GM18867 (cell line): ENCODE measurements at regions not wholly inside any gene's neighbourhood (a gene's known extent, or its start where the extent isn't known, plus 50 kb on each side); places are given as distances from the start of the nearest gene placed in this dataset.
"Not testable (repeated sequence)": the region's sequence is repeated elsewhere in the genome, so short reads cannot be mapped to it uniquely, and the experiment has no call there.

Experiments used
- ATAC-seq: cut with Tn5 transposase; IDR thresholded peaks from one replicate; pipeline ENCODE4 v1.9.1; 2021; ENCODE audit warnings: mild to moderate bottlenecking, moderate library complexity; ENCODE audit not compliant: unreplicated experiment

DNA sequence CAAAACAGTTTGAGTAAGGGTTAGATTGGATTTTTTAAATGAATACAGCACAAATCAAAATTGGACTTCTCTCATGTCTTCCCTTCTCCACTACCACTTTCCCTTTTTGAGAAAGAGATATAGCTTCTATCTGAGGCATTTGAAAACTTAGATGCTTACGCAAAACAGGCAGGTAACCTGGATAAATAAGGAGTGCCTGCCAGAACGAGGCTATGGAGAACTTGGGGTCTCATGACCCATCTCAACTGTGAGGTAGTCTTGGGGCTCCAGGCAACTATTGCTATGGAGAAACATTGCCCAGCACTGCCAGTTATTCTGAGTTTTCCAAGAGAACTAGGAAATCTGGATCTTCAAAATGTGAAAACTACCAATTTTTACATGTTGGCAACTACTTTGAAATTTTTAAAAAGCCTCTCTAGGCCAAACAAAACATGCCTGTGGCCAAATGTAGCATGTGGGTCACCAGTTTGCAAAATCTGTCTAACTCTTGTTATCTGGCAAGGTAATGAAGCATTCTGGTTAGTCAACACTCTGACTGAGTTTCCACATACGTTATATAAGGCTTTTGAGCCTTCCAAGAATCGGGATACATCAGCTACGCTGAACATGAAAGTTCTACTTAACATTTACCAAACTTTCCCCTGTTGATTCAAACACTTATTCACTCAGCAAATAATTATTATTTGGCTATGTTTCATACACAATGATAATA lies 752.7 kb downstream of the KCNA4 start:
- ATAC-seq, result no peak

DNA sequence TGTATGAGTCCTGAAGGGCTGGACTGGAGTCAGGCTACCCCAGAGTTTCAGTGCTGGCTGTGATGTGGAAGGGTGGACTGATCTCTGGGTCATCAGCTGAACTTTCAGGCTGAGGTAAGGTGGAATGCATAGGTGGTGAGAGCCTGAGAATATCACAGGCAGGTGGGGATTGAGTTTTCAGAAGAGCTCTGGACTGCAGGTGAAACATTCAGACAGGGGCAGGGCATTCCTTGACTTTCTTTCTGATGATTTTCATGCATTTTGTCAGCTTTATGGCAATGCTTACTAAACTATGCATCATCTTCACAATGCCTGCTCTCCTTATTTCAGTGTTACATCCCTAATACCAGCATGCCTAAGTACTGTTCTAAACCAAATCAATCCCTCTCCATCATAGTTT lies 755.0 kb downstream of the KCNA4 start:
- no peak for ATAC-seq

DNA sequence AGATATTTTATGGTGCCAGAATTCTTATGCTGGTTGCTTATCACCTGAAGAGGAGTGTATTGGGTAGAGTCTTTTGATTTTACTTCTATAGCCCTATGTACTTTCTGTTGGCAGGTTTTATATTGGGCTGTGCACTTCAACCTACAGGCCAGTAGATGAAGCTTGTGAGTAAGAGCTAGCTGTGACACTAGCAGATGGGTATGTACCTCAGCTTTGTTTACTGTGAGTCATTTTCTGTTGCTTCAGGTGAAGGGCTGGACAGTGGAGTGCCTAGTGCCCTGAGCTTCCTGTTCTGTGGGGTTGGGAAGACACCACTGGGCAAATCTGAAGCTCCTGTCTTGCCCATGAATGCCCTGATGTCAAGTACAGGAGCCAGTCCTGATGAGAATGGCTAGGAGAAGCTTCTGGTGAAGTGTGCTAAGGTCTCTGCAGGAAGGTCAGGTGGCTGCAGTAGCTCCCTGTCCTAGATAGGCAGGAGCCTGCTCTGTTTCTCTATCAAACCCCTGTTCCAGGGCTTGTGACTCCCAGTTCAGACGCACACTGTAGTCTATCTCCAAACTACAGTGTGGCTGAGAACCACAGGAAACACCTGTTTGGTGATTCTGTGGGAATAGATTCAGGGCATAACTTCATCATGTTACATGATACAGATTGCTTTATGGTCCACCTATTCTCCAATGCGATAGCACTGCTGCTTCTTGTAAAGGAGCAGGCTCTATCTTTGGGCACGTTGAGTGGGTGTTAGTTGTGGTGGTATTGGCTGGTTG lies 755.7 kb downstream of the KCNA4 start:
- ATAC-seq, result no peak

DNA sequence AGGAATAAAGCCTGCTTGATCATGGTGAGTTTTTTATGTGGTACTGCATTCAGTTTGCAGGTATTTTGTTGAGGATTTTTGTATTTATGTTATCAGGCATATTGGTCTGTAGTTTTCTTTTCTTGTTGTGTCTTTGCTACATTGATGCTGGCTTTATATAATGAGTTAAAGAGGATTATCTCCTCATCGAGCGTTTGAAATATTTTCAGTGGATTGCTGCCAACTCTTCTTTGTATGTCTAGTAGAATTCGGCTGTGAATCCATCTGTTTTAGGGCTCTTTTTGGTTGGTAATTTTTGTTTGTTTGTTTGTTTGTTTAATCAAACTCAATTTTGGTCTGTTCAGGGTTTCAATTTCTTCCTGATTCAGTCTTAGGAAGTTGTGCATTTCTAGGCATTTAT lies 758.4 kb downstream of the KCNA4 start:
- no peak for ATAC-seq

DNA sequence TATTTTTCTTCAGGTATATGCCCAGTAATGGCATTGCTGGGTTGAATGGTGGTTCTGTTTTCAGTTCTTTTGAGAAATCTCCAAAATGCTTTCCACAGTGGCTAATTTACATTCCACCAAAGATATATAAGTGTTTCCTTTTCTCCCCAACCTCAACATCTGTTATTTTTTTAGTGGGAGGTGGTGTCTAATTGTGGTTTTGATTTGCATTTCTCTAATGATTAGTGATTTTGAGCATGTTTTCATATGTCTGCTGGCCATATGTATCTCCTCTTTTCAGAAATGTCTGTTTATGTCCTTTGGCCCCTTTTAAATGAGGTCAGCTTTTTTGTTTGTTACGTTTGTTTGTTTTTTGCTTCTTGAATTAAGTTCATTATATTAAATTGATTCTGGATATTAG lies 760.2 kb downstream of the KCNA4 start:
- peak; percentile 68 for ATAC-seq

DNA sequence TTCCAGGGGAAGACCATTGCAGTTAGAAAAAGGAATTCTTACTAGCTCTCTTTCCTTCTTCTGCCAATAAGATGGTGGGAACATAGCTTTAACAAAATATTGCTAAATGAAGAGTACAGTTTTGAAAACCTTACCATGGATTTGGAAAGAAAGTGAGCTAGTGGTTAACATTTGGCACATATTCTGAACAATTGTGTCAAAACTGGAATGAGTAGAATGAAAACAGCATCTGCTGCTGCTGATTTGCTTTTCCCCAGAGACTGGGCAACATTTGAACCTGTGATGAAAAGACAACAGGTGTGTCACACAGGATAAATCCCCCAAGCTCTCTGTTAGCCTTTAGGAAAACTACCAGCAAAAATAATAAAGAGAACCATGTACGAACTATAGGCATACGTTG lies 761.4 kb downstream of the KCNA4 start:
- no peak for ATAC-seq

DNA sequence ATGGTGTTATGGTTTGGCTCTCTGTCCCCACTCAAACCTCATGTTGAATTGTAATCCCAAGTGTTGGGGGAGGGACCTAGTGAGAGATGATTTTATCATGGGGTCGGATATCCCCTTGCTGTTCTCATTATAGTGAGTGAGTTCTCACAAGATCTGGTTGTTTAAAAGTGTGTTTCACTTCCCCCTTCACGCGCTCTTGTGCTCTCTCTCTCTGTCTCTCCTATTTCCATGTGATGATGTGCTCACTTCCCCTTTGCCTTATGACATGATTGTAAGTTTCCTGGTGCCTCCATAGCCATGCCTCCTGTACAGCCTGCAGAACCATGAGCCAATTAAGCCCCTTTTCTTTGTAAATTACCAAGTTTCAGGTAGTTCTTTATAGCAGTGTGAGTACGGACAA lies 765.1 kb downstream of the KCNA4 start:
- ATAC-seq, result peak; percentile 82

DNA sequence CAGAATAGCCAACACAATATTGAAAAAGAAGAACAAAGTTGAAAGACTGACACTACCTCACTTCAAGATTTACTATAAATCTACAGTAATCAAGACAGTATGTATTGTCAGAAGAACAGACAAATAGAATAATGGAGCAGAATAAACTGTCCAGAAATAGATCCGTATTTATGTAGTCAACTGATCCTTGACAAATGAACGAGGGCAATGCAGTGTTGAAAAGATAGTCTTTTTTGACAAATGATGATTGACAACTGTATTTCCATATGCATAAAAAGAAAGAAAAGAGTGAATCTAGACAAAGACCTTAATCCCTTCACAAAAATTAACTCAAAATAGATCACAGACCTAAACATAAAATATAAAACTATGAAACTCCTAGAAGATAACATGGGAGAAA lies 767.1 kb downstream of the KCNA4 start:
- ATAC-seq, result no peak

DNA sequence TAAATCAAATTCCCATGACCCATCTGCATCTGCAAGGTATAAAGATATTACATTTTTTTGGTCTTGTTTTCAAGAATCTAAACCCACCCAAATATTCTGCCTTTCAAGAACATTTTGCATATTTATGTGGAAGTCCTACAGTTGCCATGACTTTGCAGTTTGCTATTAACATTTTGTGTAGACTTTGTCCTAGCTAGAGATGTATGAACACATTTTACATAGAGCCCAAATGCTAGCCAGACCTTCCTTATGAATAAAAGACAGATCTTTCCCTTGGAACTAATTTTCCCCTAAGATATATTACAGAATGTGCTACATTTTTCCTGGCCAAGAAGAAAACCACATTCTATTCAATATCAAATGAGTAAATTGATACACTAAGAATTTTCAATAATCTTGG lies 772.5 kb downstream of the KCNA4 start:
- ATAC-seq, result no peak

DNA sequence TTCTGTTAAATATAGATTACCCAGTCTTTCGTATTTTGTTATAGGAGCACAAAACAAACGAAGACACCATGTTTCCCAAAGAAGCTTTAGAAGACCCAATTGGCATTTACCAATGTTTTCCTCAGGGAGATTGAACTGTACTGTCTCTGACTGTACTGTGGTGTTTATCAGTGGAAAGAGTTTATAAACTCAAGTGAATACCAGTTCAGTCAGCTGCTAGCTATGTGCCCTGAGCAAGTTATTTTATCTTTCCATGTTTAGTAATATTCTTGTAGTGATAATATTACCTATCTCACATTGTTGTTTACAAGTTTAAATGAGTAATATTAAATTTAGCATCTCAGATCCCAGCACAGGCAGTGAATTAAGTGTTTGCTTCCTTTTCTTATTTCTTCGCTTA lies 773.2 kb downstream of the KCNA4 start:
- no peak for ATAC-seq

DNA sequence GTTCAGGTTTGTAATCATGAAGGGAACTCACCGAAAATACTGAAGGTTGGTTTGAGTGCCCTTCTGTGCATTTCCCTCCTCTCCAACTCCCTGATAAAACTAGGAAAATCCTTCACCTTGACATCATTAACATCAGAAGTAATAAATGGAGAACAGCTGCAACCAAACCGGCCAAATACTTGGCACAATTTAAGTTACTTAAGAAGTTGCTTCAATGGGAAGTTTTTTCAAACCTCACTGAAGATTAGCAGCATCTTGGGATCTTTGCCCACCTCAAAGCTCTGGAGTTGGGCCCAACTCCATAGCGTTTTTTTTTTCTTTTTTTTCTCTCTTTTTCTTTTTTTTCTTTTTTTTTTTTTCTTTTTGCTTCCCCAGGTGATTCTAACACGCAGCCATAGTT lies 784.8 kb downstream of the KCNA4 start:
- ATAC-seq, result no peak

DNA sequence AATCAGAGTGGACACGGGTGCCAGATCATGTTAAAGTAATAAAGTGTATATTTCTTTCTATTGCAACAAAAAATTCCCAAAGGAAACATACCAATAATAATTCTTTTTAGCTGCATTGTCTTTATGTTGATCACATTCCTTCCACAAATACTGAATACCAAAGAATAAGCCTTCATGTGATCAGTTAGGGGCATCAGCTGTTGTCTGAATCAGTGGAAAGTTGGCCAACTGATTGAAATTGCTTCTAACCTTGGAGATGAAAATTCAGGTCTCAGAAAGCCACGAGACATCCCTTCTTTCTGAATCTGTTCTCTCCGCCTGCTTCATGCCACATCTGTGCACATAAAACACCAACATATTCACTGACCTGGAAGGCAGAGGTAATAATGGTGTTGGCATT lies 785.2 kb downstream of the KCNA4 start:
- no peak for ATAC-seq

DNA sequence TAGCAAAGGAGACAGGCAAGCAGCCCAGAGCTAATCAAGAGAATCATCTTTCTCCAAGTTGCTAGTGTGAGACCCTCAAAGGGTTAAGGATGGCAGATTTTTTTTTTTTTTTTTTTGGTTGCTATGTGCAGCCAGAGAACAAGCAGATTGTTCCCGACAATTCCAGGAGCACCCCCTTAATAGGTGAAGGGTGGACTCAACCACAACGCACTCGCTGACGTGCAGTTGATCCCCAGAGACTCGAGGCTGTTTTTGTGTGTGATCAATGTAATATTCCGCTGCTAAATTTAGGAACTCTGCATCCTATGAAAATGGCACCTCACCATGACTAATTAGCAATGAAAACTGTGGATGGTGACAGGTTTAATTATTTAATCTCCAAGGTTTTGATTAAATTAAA lies 789.0 kb downstream of the KCNA4 start:
- ATAC-seq, result no peak

DNA sequence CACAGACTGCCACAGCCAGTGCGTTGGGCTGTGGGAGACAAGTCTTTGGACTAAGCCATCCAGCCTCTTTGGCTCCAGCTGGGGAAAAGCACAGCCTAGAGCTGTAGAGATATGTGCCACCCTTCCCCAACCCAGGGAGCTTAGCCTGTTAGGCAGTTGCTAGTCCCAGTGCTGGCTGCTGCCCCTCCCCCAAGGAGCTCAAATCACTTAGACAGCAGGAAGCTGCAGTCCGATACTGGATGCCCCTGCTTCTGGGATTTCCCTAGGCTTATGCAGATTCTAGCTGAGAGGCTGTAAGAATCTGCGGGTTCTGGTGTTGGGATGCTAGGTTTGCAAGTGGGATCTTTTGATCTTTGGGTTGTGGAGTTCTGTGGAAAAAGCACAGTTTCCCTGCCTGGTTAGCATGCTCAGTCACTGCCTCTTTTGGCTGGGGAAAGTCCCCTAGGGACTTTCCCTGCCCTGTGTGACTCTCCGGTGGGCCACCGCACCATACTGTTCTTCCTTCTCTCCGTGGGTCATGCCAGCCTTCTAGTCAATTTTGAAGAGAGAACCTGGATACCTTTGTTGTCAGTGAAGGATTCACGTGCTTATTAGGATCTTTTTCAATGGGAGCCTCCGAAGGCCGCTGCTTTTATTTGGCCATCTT lies 792.0 kb downstream of the KCNA4 start:
- ATAC-seq, result no peak

DNA sequence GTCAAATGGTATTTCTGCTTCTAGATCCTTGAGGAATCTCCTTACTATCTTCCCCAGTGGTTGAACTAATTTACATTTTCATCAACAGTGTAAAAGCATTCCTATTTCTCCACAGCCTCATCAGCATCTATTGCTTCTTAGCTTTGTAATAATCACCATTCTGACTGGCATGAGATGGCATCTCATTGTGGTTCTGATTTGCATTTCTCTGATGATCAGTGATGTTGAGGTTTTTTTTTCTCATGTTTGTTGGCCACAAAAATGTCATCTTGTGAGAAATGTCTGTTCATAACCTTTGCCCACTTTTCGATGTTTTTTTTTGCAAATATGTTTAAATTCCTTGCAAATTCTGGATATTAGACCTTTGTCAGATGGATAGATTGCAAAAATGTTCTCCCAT lies 797.3 kb downstream of the KCNA4 start:
- ATAC-seq, result not testable (repeated sequence)

DNA sequence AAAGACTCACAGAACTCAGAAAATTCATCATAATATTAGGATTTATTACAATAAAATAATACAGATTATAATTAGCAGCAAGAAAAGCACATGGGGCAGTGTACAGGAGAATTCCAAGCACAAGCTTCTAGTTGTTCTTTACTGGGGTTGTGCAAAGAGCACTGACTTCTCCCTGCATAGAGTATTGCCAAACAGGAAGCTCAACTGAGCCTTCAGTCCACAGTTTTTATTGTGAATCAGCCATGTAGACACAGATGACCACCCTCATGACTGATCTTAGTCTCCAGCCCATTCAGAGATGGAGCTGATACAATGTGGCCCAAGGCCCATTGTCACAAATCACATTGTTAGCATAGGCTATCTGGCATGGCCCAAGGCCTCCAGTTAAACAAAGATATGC lies 798.9 kb downstream of the KCNA4 start:
- ATAC-seq, result no peak

DNA sequence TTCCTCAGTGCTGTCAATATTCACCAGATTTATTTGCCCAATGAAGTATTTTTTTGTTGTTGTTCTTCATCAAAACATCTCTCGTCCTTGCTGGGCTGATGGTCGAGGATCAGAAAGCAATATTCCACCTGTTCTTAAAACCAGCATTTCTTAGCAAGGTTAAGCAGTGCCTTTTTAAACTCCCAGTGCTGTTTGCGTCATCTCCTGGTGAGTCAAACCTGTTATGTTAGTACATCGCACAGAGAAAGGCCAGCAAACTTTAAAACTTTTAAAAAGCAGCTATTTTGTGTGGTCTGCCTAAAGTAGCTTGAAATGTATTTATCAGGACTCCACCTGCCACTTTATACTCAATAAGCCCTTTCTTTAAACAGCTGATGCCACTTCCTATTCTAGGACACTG lies 802.0 kb downstream of the KCNA4 start:
- no peak for ATAC-seq

DNA sequence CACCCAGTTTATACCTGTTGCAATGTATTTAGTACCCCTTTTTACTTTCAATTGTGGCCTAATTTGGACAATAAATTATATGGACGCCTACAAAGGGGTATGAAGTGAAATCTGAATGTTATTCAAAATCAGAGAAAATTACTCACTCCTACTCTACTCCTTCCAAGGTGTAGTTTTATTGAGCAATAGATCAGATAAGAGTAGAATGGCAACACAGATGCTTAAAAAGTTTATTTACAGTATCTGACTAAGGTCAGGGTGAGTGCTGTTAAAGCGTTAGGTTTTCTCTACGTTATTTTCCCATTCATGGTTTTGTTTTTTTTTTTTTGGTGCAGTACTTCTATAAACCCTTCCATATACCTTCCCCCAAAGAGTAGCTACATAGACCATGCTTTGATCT lies 805.6 kb downstream of the KCNA4 start:
- no peak for ATAC-seq

DNA sequence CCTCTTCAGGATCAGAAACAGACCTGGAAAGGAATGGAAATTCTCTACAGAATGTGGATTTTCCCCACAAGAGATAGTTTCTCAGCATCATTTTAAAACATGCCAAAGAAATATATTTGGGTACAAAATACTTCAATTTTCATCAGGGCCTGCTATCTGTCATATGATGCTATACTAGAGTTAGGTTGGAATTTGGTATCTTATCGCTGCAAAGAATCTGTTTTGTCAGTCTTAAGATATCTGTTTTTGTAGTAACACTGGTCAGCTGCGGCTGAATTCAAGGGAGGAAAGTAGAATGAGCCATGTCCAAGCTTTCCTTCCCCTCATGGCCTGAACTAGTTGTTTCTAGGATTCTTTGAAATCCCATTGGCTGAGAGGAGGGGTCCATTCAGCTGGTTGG lies 806.4 kb downstream of the KCNA4 start:
- ATAC-seq, result no peak

DNA sequence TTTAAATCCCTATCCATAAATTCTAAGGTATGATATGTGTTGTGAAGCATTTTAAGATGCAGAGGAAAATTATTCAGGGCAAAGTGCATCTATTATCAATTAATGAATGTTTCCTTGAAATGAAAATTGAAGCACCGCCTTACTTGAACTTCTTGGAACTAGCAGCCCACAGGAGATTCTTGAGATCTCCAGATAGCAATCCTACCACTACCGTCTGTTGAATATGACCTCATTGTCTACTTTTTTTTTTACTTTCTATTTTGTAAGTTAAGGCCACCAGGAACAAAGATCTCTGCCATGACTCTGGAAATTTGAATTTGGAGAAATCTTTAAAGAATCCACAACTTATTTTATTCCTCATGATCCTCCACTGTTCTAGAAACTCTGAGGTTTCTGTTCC lies 808.7 kb downstream of the KCNA4 start:
- ATAC-seq, result no peak

DNA sequence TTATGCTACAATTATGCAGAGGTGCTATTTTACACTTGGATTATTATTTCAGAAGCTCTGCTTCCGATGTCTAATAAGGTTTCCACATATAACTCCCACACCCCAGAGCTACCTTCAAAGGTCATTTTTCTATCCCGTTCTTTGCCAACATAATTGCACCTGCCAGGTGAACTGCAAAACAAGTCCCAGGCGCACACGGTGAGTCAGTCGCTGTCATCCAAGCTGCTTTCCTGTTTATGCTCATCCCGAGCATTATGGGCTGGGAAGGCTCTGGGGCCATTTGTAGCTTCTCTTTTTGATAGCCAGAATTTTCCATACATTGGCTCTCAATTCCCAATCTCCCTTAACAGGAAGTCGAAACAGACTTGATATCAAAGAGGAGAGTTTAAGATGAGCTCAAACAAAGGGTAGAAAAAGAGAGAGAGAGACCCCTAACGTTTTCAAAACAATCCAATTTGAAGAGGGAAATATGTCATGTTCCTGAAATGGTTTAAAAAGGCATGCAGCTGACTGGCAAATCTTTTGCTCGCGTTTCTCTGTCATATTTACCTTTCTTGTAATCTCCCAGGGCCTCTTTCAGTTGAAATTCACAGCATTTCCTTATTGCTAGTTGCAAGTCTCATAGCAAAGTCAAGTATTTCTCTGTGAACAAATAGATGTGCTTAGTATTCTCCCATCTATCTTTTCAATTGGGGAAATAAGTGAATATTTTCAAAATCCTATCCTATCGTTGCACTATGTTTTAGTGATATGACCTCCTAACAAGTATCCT lies 815.9 kb downstream of the KCNA4 start:
- no peak for ATAC-seq
